ENCODE measurements at regions not wholly inside any gene's neighbourhood (a gene's known extent, or its start where the extent isn't known, plus 50 kb on each side); places are given as distances from the start of the nearest gene placed in this dataset.

- no peak overlapping the region for H3K4me3 ChIP-seq (replicated peaks; ENCODE audit: insufficient read depth, low read length)
- H3K27ac ChIP-seq (replicated peaks), result no peak overlapping the region
- no peak for DNase-seq (ENCODE audit: low read depth in 1 of 2, low spot score in 1 of 2)
- no peak for TF ChIP-seq POLR2AphosphoS5 (IDR thresholded peaks at IDR 0.05; ENCODE audit: low read depth)
- H3K27me3 ChIP-seq (ENCODE audit: insufficient read depth, poor library complexity, severe bottlenecking), result no peaks in the 10 kb centered on the region
Measured at GRCh38 chr19:28886708-28887107, 326.2 kb downstream of the UQCRFS1 start.

- TF ChIP-seq GABPA (IDR thresholded peaks at IDR 0.05; ENCODE audit: low read depth), result no peak
- TF ChIP-seq REST (IDR thresholded peaks at IDR 0.05; ENCODE audit: insufficient replicate concordance, low read depth), result no peak
- no peak for TF ChIP-seq SPI1 (IDR thresholded peaks at IDR 0.05; ENCODE audit: borderline replicate concordance, low read depth)
- TF ChIP-seq CTCF (IDR thresholded peaks at IDR 0.05; ENCODE audit: insufficient read depth, low read length), result no peak
- Histone ChIP-seq H3K4me3 (replicated peaks; ENCODE audit: insufficient read depth, low read length) (no peak overlapping the region), H3K27me3 (ENCODE audit: insufficient read depth, poor library complexity, severe bottlenecking) (no peaks in the 10 kb centered on the region), H3K27ac (replicated peaks) (no peak overlapping the region)
- DNase-seq (ENCODE audit: low read depth in 1 of 2, low spot score in 1 of 2), result no peak
Measured at GRCh38 chr19:28885965-28886364, 327.0 kb downstream of the UQCRFS1 start.

GRCh38 chr19:28884786-28885476, 328.0 kb downstream of the UQCRFS1 start:
- no peak for DNase-seq (ENCODE audit: low read depth in 1 of 2, low spot score in 1 of 2)
- Histone ChIP-seq H3K4me3 (replicated peaks; ENCODE audit: insufficient read depth, low read length) (no peak overlapping the region), H3K27me3 (ENCODE audit: insufficient read depth, poor library complexity, severe bottlenecking) (no peaks in the 10 kb centered on the region), H3K27ac (replicated peaks) (no peak overlapping the region)
- TF ChIP-seq CTCF (IDR thresholded peaks at IDR 0.05; ENCODE audit: insufficient read depth, low read length) (no peak), GABPA (IDR thresholded peaks at IDR 0.05; ENCODE audit: low read depth) (no peak), REST (IDR thresholded peaks at IDR 0.05; ENCODE audit: insufficient replicate concordance, low read depth) (no peak), POLR2AphosphoS5 (IDR thresholded peaks at IDR 0.05; ENCODE audit: low read depth) (no peak), SPI1 (IDR thresholded peaks at IDR 0.05; ENCODE audit: borderline replicate concordance, low read depth) (no peak)

- TF ChIP-seq REST (IDR thresholded peaks at IDR 0.05; ENCODE audit: insufficient replicate concordance, low read depth) (no peak), SPI1 (IDR thresholded peaks at IDR 0.05; ENCODE audit: borderline replicate concordance, low read depth) (no peak), POLR2AphosphoS5 (IDR thresholded peaks at IDR 0.05; ENCODE audit: low read depth) (no peak), GABPA (IDR thresholded peaks at IDR 0.05; ENCODE audit: low read depth) (no peak), CTCF (IDR thresholded peaks at IDR 0.05; ENCODE audit: insufficient read depth, low read length) (no peak)
- Histone ChIP-seq H3K27ac (replicated peaks) (no peak overlapping the region), H3K27me3 (ENCODE audit: insufficient read depth, poor library complexity, severe bottlenecking) (no peaks in the 10 kb centered on the region), H3K4me3 (replicated peaks; ENCODE audit: insufficient read depth, low read length) (no peak overlapping the region)
- DNase-seq (ENCODE audit: low read depth in 1 of 2, low spot score in 1 of 2), result no peak
Measured at GRCh38 chr19:28883241-28883693, 329.7 kb downstream of the UQCRFS1 start.
